ENCODE measurements at regions not wholly inside any gene's neighbourhood (a gene's known extent, or its start where the extent isn't known, plus 50 kb on each side); places are given as distances from the start of the nearest gene placed in this dataset.

- no peak for TF ChIP-seq MAFK (IDR thresholded peaks at IDR 0.05; ENCODE audit: low read depth, low read length)
- TF ChIP-seq BRCA1 (IDR thresholded peaks at IDR 0.05; ENCODE audit: low read depth, low read length), result no peak
- no peak for TF ChIP-seq SP1 (IDR thresholded peaks at IDR 0.05; ENCODE audit: low read depth, low read length)
- TF ChIP-seq SP4 (IDR thresholded peaks at IDR 0.05; ENCODE audit: low read length), result no peak
- no peak for TF ChIP-seq NANOG (IDR thresholded peaks at IDR 0.05; ENCODE audit: insufficient read depth, low read depth, low read length, poor library complexity, severe bottlenecking)
- TF ChIP-seq ZNF274 (IDR thresholded peaks at IDR 0.05; ENCODE audit: borderline replicate concordance, extremely low read depth, low read length), result no peak
- TF ChIP-seq E2F6 (IDR thresholded peaks at IDR 0.05), result no peak
- no peak for TF ChIP-seq SRF (IDR thresholded peaks at IDR 0.05; ENCODE audit: low read depth, low read length)
Observed at GRCh38 chr13:75023609-75024008, 458.4 kb downstream of the TBC1D4 start (continued).
